GM19240 (cell line): ENCODE measurements at regions not wholly inside any gene's neighbourhood (a gene's known extent, or its start where the extent isn't known, plus 50 kb on each side); places are given as distances from the start of the nearest gene placed in this dataset.

Source experiments
- DNase-seq: peaks from one replicate; pipeline ENCODE4 v3.0.0; 2011; ENCODE audit warnings: low spot score; ENCODE audit not compliant: insufficient read length

GRCh38 chr12:124504273-124505000, 63.0 kb downstream of the NCOR2 start:
- DNase-seq, result no peak

- DNase-seq, result no peak
Measured at GRCh38 chr12:124503305-124503704, 64.1 kb downstream of the NCOR2 start.

GRCh38 chr12:124502379-124502778, 65.0 kb downstream of the NCOR2 start:
- no peak for DNase-seq

GRCh38 chr12:124501827-124502226, 65.6 kb downstream of the NCOR2 start:
- no peak for DNase-seq

GRCh38 chr12:124501112-124501561, 66.3 kb downstream of the NCOR2 start:
- no peak for DNase-seq

GRCh38 chr12:124499898-124500244, 67.5 kb downstream of the NCOR2 start:
- DNase-seq, result no peak

- no peak for DNase-seq
Measured at GRCh38 chr12:124499190-124499753, 68.1 kb downstream of the NCOR2 start.

GRCh38 chr12:124498275-124499189, 68.9 kb downstream of the NCOR2 start:
- no peak for DNase-seq

- DNase-seq, result no peak
Measured at GRCh38 chr12:124497658-124498057, 69.8 kb downstream of the NCOR2 start.

- DNase-seq, result no peak
Measured at GRCh38 chr12:124497039-124497438, 70.4 kb downstream of the NCOR2 start.

GRCh38 chr12:124496584-124496983, 70.8 kb downstream of the NCOR2 start:
- DNase-seq, result peak; percentile 72

- DNase-seq, result no peak
Measured at GRCh38 chr12:124495194-124495983, 72.0 kb downstream of the NCOR2 start.

GRCh38 chr12:124494751-124495129, 72.7 kb downstream of the NCOR2 start:
- DNase-seq, result no peak

- peak; percentile 99 for DNase-seq
Measured at GRCh38 chr12:124493809-124494750, 73.3 kb downstream of the NCOR2 start.

GRCh38 chr12:124492879-124493808, 74.3 kb downstream of the NCOR2 start:
- no peak for DNase-seq

GRCh38 chr12:124491856-124492420, 75.5 kb downstream of the NCOR2 start:
- no peak for DNase-seq

GRCh38 chr12:124491310-124491709, 76.1 kb downstream of the NCOR2 start:
- DNase-seq, result no peak

- DNase-seq, result no peak
Measured at GRCh38 chr12:124490584-124491305, 76.7 kb downstream of the NCOR2 start.
